ENCODE measurements at regions not wholly inside any gene's neighbourhood (a gene's known extent, or its start where the extent isn't known, plus 50 kb on each side); places are given as distances from the start of the nearest gene placed in this dataset.

GRCh38 chr10:84988011-84988410 lies 659.6 kb downstream of the CCSER2 start:
- no peak for TF ChIP-seq ZNF512 (tag; IDR thresholded peaks at IDR 0.05)
- TF ChIP-seq EP300 (IDR thresholded peaks at IDR 0.05; ENCODE audit: low read length) = no peak
- TF ChIP-seq ZNF324 (CRISPR knock-in tag; IDR thresholded peaks at IDR 0.05) = no peak
- TF ChIP-seq WHSC1 (IDR thresholded peaks at IDR 0.05; ENCODE audit: low read length) = no peak
- TF ChIP-seq YY1 (IDR thresholded peaks at IDR 0.05; ENCODE audit: borderline replicate concordance in 1 of 3, control insufficient read depth in 1 of 3, extremely low read depth in 1 of 3, insufficient read depth in 3 of 3, insufficient read length in 1 of 3, insufficient replicate concordance in 2 of 3, low read depth in 1 of 3, low read length in 2 of 3) = no peak
- TF ChIP-seq POLR2AphosphoS5 (IDR thresholded peaks at IDR 0.05; ENCODE audit: control insufficient read depth, insufficient read depth, low read depth, low read length) = no peak
- TF ChIP-seq POLR2A (conservative IDR thresholded peaks at IDR 0.05) = no peak
- no peak for TF ChIP-seq SIX5 (IDR thresholded peaks at IDR 0.05; ENCODE audit: borderline replicate concordance in 1 of 2, insufficient read depth in 1 of 2, low read depth in 1 of 2, low read length in 2 of 2)

All from K562 (cell line).